H1 (cell line): ENCODE measurements at regions not wholly inside any gene's neighbourhood (a gene's known extent, or its start where the extent isn't known, plus 50 kb on each side); places are given as distances from the start of the nearest gene placed in this dataset.

ENCODE experiments used
- CBX8 ChIP-seq: fragments of 300-800, 300-1000 bp; sonication (generic); IDR thresholded peaks from 2 replicates; pipeline ENCODE4 v1.7.1; 2016; ENCODE audit warnings: low read depth, low read length, borderline replicate concordance
- EZH2 ChIP-seq: fragments of 200-600 bp; sonication (generic); IDR thresholded peaks from 2 replicates; pipeline ENCODE4 v1.7.1; 2012; ENCODE audit warnings: low read depth, mild to moderate bottlenecking, moderate library complexity, low read length, inconsistent platforms; ENCODE audit not compliant: severe bottlenecking
- HDAC2 ChIP-seq, 2 experiments: fragments of 300-600 bp in 1 of 2; sonication (generic) in 1 of 2; IDR thresholded peaks; 2 replicates each; pipeline ENCODE4 v1.6.1; 2011 to 2012; ENCODE audit warnings: low read depth in 2 of 2, low read length in 2 of 2, mild to moderate bottlenecking in 2 of 2, moderate library complexity in 2 of 2, borderline replicate concordance in 1 of 2, inconsistent platforms in 1 of 2
- POU5F1 ChIP-seq: IDR thresholded peaks from 2 replicates; pipeline ENCODE4 v1.6.1; 2011; ENCODE audit warnings: low read depth, mild to moderate bottlenecking, low read length, moderate library complexity
- RBBP5 ChIP-seq: IDR thresholded peaks from 2 replicates; pipeline ENCODE4 v1.7.1; 2012; ENCODE audit warnings: low read depth, mild to moderate bottlenecking, inconsistent platforms, low read length, moderate library complexity, borderline replicate concordance
- SAP30 ChIP-seq: fragments of 300-600 bp; sonication (generic); IDR thresholded peaks from 2 replicates; pipeline ENCODE4 v1.7.1; 2012; ENCODE audit warnings: low read length, moderate library complexity, mild to moderate bottlenecking, inconsistent platforms; ENCODE audit not compliant: insufficient read depth, insufficient replicate concordance
- SIN3A ChIP-seq, 2 experiments: IDR thresholded peaks in 1 of 2; conservative IDR thresholded peaks in 1 of 2; 2 replicates each; pipeline ENCODE4 v1.6.1; 2011 to 2012; ENCODE audit warnings: low read length in 2 of 2, improper control_type of control experiment in 1 of 2, low read depth in 1 of 2, mild to moderate bottlenecking in 1 of 2
- SP2 ChIP-seq: IDR thresholded peaks from 2 replicates; pipeline ENCODE4 v1.6.1; 2012; ENCODE audit warnings: mild to moderate bottlenecking, low read length, inconsistent platforms
- TEAD4 ChIP-seq: IDR thresholded peaks from 2 replicates; pipeline ENCODE4 v1.6.1; 2012; ENCODE audit warnings: low read depth, low read length, inconsistent platforms, mixed read lengths
- TF ChIP-seq, protein P1 (sequence below): fragments of 300-600 bp; sonication (generic); IDR thresholded peaks from 2 replicates; pipeline ENCODE4 v1.7.1; 2012; ENCODE audit warnings: low read length, moderate library complexity, mild to moderate bottlenecking, inconsistent platforms; ENCODE audit not compliant: insufficient replicate concordance
- TF ChIP-seq, protein P2 (sequence below): IDR thresholded peaks from 2 replicates; pipeline ENCODE4 v1.6.1; 2011; ENCODE audit warnings: low read depth, mild to moderate bottlenecking, low read length; ENCODE audit not compliant: insufficient read depth

DNA sequence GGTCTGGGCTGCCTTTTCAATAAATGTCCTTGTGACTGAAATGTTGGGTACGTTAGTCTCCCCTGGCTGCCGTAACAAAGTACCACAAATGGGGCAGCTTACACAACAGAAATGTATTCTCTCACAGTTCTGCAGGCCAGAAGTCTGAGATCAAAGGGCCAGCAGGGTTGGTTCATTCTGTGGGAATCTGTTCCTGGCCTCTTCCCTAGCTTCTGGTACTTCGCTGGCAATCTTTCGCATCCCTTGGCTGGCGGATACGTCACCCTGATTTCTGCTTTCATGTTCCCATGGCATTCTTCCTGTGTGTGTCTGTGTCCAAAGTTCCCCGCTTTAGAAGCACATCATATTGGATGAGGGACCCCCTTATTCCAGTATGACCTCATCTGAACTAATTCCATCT, 95.8 kb upstream of the NCOR2 start (continued):
- TF ChIP-seq, protein P1, sequence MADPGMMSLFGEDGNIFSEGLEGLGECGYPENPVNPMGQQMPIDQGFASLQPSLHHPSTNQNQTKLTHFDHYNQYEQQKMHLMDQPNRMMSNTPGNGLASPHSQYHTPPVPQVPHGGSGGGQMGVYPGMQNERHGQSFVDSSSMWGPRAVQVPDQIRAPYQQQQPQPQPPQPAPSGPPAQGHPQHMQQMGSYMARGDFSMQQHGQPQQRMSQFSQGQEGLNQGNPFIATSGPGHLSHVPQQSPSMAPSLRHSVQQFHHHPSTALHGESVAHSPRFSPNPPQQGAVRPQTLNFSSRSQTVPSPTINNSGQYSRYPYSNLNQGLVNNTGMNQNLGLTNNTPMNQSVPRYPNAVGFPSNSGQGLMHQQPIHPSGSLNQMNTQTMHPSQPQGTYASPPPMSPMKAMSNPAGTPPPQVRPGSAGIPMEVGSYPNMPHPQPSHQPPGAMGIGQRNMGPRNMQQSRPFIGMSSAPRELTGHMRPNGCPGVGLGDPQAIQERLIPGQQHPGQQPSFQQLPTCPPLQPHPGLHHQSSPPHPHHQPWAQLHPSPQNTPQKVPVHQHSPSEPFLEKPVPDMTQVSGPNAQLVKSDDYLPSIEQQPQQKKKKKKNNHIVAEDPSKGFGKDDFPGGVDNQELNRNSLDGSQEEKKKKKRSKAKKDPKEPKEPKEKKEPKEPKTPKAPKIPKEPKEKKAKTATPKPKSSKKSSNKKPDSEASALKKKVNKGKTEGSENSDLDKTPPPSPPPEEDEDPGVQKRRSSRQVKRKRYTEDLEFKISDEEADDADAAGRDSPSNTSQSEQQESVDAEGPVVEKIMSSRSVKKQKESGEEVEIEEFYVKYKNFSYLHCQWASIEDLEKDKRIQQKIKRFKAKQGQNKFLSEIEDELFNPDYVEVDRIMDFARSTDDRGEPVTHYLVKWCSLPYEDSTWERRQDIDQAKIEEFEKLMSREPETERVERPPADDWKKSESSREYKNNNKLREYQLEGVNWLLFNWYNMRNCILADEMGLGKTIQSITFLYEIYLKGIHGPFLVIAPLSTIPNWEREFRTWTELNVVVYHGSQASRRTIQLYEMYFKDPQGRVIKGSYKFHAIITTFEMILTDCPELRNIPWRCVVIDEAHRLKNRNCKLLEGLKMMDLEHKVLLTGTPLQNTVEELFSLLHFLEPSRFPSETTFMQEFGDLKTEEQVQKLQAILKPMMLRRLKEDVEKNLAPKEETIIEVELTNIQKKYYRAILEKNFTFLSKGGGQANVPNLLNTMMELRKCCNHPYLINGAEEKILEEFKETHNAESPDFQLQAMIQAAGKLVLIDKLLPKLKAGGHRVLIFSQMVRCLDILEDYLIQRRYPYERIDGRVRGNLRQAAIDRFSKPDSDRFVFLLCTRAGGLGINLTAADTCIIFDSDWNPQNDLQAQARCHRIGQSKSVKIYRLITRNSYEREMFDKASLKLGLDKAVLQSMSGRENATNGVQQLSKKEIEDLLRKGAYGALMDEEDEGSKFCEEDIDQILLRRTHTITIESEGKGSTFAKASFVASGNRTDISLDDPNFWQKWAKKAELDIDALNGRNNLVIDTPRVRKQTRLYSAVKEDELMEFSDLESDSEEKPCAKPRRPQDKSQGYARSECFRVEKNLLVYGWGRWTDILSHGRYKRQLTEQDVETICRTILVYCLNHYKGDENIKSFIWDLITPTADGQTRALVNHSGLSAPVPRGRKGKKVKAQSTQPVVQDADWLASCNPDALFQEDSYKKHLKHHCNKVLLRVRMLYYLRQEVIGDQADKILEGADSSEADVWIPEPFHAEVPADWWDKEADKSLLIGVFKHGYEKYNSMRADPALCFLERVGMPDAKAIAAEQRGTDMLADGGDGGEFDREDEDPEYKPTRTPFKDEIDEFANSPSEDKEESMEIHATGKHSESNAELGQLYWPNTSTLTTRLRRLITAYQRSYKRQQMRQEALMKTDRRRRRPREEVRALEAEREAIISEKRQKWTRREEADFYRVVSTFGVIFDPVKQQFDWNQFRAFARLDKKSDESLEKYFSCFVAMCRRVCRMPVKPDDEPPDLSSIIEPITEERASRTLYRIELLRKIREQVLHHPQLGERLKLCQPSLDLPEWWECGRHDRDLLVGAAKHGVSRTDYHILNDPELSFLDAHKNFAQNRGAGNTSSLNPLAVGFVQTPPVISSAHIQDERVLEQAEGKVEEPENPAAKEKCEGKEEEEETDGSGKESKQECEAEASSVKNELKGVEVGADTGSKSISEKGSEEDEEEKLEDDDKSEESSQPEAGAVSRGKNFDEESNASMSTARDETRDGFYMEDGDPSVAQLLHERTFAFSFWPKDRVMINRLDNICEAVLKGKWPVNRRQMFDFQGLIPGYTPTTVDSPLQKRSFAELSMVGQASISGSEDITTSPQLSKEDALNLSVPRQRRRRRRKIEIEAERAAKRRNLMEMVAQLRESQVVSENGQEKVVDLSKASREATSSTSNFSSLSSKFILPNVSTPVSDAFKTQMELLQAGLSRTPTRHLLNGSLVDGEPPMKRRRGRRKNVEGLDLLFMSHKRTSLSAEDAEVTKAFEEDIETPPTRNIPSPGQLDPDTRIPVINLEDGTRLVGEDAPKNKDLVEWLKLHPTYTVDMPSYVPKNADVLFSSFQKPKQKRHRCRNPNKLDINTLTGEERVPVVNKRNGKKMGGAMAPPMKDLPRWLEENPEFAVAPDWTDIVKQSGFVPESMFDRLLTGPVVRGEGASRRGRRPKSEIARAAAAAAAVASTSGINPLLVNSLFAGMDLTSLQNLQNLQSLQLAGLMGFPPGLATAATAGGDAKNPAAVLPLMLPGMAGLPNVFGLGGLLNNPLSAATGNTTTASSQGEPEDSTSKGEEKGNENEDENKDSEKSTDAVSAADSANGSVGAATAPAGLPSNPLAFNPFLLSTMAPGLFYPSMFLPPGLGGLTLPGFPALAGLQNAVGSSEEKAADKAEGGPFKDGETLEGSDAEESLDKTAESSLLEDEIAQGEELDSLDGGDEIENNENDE: no peak
- TF ChIP-seq EZH2 (no peak), RBBP5 (no peak), SIN3A (conservative IDR thresholded peaks at IDR 0.05 in 1 of 2, IDR thresholded peaks at IDR 0.05 in 1 of 2; ENCODE audit: low read depth in 1 of 2, low read length in 2 of 2) (no peak), SP2 (no peak), HDAC2 (IDR thresholded peaks at IDR 0.05; ENCODE audit: borderline replicate concordance in 1 of 2, low read depth in 2 of 2, low read length in 2 of 2) (no peak), TEAD4 (no peak), SAP30 (no peak), CBX8 (no peak), POU5F1 (no peak)
- TF ChIP-seq, protein P2, sequence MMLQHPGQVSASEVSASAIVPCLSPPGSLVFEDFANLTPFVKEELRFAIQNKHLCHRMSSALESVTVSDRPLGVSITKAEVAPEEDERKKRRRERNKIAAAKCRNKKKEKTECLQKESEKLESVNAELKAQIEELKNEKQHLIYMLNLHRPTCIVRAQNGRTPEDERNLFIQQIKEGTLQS: no peak
